C4-2B (cell line): ENCODE measurements at regions not wholly inside any gene's neighbourhood (a gene's known extent, or its start where the extent isn't known, plus 50 kb on each side); places are given as distances from the start of the nearest gene placed in this dataset.

Experiments used
- ZFX ChIP-seq: fragments of 450-650 bp; IDR thresholded peaks from 2 replicates; pipeline ENCODE4 v1.6.1; 2017
- TF ChIP-seq, protein P1 (sequence below): fragments of 450-650 bp; conservative IDR thresholded peaks from 2 replicates; pipeline ENCODE4 v1.5.1; 2017; ENCODE audit warnings: mild to moderate bottlenecking

- TF ChIP-seq, protein P1, sequence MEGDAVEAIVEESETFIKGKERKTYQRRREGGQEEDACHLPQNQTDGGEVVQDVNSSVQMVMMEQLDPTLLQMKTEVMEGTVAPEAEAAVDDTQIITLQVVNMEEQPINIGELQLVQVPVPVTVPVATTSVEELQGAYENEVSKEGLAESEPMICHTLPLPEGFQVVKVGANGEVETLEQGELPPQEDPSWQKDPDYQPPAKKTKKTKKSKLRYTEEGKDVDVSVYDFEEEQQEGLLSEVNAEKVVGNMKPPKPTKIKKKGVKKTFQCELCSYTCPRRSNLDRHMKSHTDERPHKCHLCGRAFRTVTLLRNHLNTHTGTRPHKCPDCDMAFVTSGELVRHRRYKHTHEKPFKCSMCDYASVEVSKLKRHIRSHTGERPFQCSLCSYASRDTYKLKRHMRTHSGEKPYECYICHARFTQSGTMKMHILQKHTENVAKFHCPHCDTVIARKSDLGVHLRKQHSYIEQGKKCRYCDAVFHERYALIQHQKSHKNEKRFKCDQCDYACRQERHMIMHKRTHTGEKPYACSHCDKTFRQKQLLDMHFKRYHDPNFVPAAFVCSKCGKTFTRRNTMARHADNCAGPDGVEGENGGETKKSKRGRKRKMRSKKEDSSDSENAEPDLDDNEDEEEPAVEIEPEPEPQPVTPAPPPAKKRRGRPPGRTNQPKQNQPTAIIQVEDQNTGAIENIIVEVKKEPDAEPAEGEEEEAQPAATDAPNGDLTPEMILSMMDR = no peak
- no peak for TF ChIP-seq ZFX
Observed at GRCh38 chr15:66646799-66647198, 55.2 kb upstream of the SMAD6 start.
